HUES48 (cell line): ENCODE measurements at regions not wholly inside any gene's neighbourhood (a gene's known extent, or its start where the extent isn't known, plus 50 kb on each side); places are given as distances from the start of the nearest gene placed in this dataset.
"Not testable (repeated sequence)": the region's sequence is repeated elsewhere in the genome, so short reads cannot be mapped to it uniquely, and the experiment has no call there.

Source experiments
- H3K27ac ChIP-seq: one replicate; pipeline ENCODE4 v1.7.0; 2013; ENCODE audit warnings: low read depth, low read length, inconsistent platforms
- H3K27me3 ChIP-seq: 2 replicates; pipeline ENCODE4 v1.6.1; 2013; ENCODE audit warnings: mild to moderate bottlenecking, low read length; ENCODE audit not compliant: control insufficient read depth, insufficient read depth
- H3K36me3 ChIP-seq: 2 replicates; pipeline ENCODE4 v1.6.1; 2013; ENCODE audit warnings: low read length; ENCODE audit not compliant: control insufficient read depth, insufficient read depth
- H3K4me1 ChIP-seq: 2 replicates; pipeline ENCODE4 v1.6.1; 2013; ENCODE audit warnings: mild to moderate bottlenecking, low read length; ENCODE audit not compliant: control insufficient read depth, insufficient read depth
- H3K4me3 ChIP-seq: 2 replicates; pipeline ENCODE4 v1.5.1; 2013; ENCODE audit warnings: mild to moderate bottlenecking, low read depth, low read length
- H3K9ac ChIP-seq: 2 replicates; pipeline ENCODE4 v1.6.1; 2013; ENCODE audit warnings: mild to moderate bottlenecking, low read depth, low read length, moderate library complexity
- H3K9me3 ChIP-seq: 2 replicates; pipeline ENCODE4 v1.6.1; 2013; ENCODE audit warnings: low read length; ENCODE audit not compliant: control insufficient read depth, insufficient read depth

DNA sequence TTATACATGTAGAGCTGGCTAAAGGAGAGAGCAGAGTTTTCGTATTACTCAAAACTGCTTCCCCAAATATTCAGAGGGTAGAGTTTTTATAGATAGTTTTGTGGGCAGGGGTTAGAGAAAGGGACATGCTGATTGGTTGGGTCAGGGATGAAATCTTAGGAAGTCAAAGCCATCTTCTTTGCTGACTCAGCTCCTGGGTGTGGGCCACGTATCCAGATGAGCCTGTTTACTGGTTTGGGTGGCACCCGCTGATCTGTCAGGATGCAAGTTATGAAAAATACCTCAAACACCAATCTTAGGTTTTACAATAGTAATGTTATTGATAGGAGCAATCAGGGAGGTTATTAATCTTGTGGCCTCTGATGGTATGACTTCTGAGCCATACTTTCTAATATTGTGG, 164.0 kb upstream of the NPAP1 start:
- H3K27me3 ChIP-seq, H3K9ac ChIP-seq, H3K27ac ChIP-seq, H3K4me3 ChIP-seq, H3K36me3 ChIP-seq, H3K4me1 ChIP-seq: not testable (repeated sequence)
- H3K9me3 ChIP-seq: peaks cover 17% of the 10 kb centered on the region

DNA sequence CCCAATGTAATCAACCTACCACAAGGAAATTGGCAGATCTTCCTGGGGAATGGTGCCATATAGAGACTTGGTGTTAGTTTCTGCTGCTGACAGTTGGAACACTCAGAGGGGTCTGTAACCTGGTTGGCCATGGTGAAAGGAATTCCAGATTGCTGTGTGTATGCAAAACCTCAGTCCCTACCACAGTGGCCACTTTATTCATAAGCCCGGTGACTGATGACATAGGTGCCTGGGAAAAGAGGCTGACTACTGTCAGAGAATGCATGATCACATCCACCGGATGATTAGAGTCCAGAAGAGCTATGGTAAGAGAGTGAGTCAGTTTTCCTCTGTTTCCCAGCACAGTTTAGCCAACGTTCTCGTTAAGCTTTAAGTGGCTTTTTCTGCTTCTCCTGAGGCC, 156.8 kb upstream of the NPAP1 start:
- not testable (repeated sequence) for H3K9ac ChIP-seq, H3K27me3 ChIP-seq, H3K36me3 ChIP-seq, H3K27ac ChIP-seq, H3K4me3 ChIP-seq, H3K4me1 ChIP-seq
- peaks cover 19% of the 10 kb centered on the region; the same call in 1 of the 2 replicates for H3K9me3 ChIP-seq

DNA sequence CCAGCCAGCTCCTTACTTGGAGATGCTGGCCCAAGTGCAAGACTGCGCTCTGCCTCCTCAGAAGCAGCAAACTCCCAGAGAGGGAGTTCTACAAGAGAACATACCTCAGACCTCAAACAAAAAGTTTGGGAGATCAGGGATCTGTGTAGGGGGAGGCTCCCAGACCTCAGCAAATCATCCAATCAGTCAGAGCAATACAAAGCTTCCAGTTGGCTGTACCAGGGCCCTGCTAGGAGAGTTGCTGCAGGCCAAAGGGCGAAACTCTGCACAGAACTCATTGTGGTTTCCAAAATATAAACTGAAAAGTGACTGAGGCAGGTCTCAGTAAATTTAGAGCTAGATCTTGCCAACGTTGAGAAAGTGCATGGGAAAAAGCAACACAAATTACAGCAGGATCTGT, 144.3 kb upstream of the NPAP1 start:
- H3K27me3 ChIP-seq, H3K4me3 ChIP-seq, H3K36me3 ChIP-seq, H3K4me1 ChIP-seq, H3K27ac ChIP-seq, H3K9ac ChIP-seq: not testable (repeated sequence)
- peaks cover 11% of the 10 kb centered on the region for H3K9me3 ChIP-seq

DNA sequence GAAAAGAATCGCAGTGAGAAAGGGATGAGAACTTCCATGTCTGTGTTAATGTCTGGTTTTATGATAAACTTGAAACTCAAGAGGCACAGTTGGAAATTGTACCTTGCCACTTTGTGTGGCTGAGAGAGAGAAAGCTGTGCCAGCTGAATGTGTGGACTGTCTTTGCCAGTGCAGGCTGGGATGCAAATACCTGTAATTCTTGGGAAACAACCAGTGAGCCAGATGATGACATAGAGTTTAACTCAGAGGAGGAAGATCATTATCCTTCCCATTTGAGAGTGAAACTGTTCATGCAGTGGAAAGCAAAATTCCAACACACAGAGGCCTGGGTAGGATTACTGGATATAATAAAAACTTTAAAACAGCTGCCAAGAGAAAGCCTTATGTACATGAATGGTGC, 141.5 kb upstream of the NPAP1 start:
- not testable (repeated sequence) for H3K27ac ChIP-seq, H3K36me3 ChIP-seq, H3K9ac ChIP-seq, H3K4me3 ChIP-seq, H3K4me1 ChIP-seq, H3K27me3 ChIP-seq, H3K9me3 ChIP-seq

DNA sequence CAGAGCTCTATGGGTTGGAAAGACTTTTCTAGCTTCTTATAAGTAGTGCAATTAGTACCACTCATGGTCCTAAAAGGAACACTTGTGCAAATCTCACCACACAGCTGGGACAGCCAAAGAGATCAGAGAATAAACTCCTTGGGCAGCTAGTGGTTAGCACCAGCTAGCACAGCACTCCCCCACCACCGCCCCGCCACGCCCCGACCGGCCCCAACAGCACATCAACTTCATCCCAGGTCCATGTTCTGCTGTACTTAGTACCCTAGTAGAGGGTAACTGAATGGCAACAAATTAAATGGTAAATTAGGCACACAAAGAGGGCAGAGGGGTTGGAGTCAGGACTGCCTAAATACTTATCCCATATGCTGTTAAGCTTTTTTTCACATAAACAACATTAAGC, 118.3 kb upstream of the NPAP1 start:
- H3K27me3 ChIP-seq, H3K4me1 ChIP-seq, H3K4me3 ChIP-seq, H3K36me3 ChIP-seq, H3K9me3 ChIP-seq, H3K9ac ChIP-seq, H3K27ac ChIP-seq: not testable (repeated sequence)

DNA sequence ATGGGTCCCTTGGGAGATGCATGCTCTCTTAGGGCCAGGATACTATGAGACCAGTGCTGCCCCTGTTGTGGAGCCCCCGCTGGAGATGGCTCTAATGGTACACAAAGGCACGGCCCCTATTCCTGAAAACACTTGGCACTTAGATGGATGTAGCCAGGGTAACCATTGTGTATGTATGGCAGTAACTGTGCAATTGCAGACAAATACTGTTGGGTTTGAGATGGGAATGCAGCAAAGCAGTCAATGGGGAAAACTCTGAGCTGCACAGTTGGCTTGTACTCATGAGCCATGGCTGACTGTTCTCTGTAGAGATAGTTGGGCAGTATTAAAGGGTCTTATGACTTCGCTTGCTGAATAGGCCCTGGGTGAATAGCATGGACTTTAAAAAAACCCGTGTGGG, 67.9 kb upstream of the NPAP1 start:
- H3K27me3 ChIP-seq: no peaks in the 10 kb centered on the region
- H3K4me3 ChIP-seq: no peak overlapping the region
- H3K36me3 ChIP-seq: no peaks in the 10 kb centered on the region
- peaks cover 63% of the 10 kb centered on the region for H3K9me3 ChIP-seq
- no peak overlapping the region for H3K27ac ChIP-seq
- no peaks in the 10 kb centered on the region for H3K4me1 ChIP-seq
- no peak overlapping the region for H3K9ac ChIP-seq

DNA sequence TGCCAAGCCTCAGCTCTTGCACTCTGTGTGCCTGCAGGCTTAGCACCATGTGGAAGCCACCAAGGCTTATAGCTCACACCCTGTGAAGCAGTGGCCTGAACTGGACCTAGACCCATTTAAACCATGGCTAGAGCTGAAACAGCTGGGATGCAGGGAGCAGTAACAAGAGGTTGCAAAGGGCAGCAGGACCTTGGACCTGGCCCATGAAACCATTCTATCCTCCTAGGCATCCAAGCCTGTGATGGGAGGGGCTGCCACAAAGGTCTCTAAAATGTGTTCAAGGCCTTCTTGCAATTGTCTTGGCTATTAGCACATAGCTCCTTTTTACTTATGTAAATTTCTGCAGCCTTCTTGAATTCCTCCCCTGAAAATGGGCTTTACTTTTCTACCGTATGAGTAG, 57.9 kb upstream of the NPAP1 start:
- H3K9ac ChIP-seq: no peak overlapping the region
- H3K27me3 ChIP-seq: no peaks in the 10 kb centered on the region
- no peak overlapping the region; the same call in 1 of the 2 replicates for H3K4me3 ChIP-seq
- H3K36me3 ChIP-seq: no peaks in the 10 kb centered on the region
- H3K27ac ChIP-seq: no peak overlapping the region
- no peaks in the 10 kb centered on the region for H3K4me1 ChIP-seq
- H3K9me3 ChIP-seq: peaks cover 85% of the 10 kb centered on the region

DNA sequence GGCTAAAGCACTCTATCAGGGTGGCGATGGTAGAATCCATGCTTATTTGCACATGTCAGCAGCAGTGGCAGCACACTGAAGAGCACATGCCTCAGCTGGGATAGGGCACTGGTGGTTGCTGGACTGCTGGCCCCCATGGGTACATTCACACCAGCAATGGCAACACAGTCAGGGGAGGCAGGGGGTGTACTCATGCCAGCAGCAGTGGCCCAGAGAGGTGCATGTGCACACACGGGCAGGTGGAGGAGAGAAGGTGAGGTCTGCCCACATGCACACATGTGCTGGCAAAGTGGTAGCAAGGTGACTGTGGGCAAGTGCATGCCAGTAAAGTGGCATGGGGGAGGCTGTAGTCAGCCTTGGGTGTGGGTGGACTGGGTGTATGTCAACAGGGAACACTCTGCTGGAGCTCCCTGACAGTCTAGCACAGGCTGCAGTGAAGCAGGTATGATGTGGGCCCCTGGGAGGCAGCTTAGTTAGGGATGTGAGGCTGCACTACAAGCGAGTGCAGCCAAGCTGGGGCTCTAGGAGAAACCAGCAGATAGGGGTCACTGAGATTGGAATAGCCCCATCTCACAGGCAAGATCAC, 53.9 kb upstream of the NPAP1 start:
- Histone ChIP-seq H3K9me3 (peaks cover 66% of the 10 kb centered on the region), H3K27ac (no peak overlapping the region), H3K27me3 (no peaks in the 10 kb centered on the region), H3K4me3 (no peak overlapping the region), H3K36me3 (no peaks in the 10 kb centered on the region), H3K4me1 (no peaks in the 10 kb centered on the region), H3K9ac (no peak overlapping the region)
